Liver (tissue), 8 donors: ENCODE measurements at regions not wholly inside any gene's neighbourhood (a gene's known extent, or its start where the extent isn't known, plus 50 kb on each side); places are given as distances from the start of the nearest gene placed in this dataset.

Experiments
- DNase-seq: peaks from one replicate; pipeline ENCODE4 v3.0.0-alpha.2; 2017; ENCODE audit warnings: low spot score
- H3K27ac ChIP-seq, 2 donors: one replicate each; pipeline ENCODE4 v1.7.0; 2013; ENCODE audit warnings: inconsistent platforms in 2 of 2, low read length in 2 of 2, control low read depth in 1 of 2, low read depth in 1 of 2, mild to moderate bottlenecking in 1 of 2
- H3K27me3 ChIP-seq, 4 donors: one replicate each; pipeline versions ENCODE4 v1.6.1 to v1.7.0; 2013; ENCODE audit warnings: low read length in 3 of 4, inconsistent platforms in 1 of 4, mild to moderate bottlenecking in 1 of 4, moderate library complexity in 1 of 4; ENCODE audit not compliant: control insufficient read depth in 4 of 4, insufficient read depth in 4 of 4
- H3K36me3 ChIP-seq, 4 donors: one replicate each; pipeline versions ENCODE4 v1.6.1 to v1.7.0; 2013; ENCODE audit warnings: low read length in 3 of 4, mild to moderate bottlenecking in 3 of 4, low read depth in 1 of 4, moderate library complexity in 1 of 4; ENCODE audit not compliant: control insufficient read depth in 4 of 4, insufficient read depth in 3 of 4
- H3K4me1 ChIP-seq, 4 donors: one replicate each; pipeline versions ENCODE4 v1.6.1 to v1.7.0; 2013; ENCODE audit warnings: low read length in 3 of 4, mild to moderate bottlenecking in 3 of 4, moderate library complexity in 1 of 4; ENCODE audit not compliant: control insufficient read depth in 4 of 4, insufficient read depth in 4 of 4
- H3K4me3 ChIP-seq, 3 donors: one replicate each; pipeline versions ENCODE4 v1.6.1 to v1.7.0; 2013; ENCODE audit warnings: low read length in 3 of 3, control low read depth in 1 of 3, low read depth in 1 of 3, mild to moderate bottlenecking in 1 of 3
- H3K9ac ChIP-seq, 2 donors: one replicate each; pipeline ENCODE4 v1.7.0; 2013; ENCODE audit warnings: low read length in 2 of 2, mild to moderate bottlenecking in 2 of 2, moderate library complexity in 2 of 2, control low read depth in 1 of 2, low read depth in 1 of 2
- H3K9me3 ChIP-seq, 4 donors: one replicate each; pipeline versions ENCODE4 v1.6.1 to v1.7.0; 2013; ENCODE audit warnings: low read length in 3 of 4; ENCODE audit not compliant: control insufficient read depth in 4 of 4
- EGR1 ChIP-seq, 2 donors: IDR thresholded peaks; 2 replicates each; pipeline ENCODE4 v1.6.1; 2016 to 2018; ENCODE audit warnings: antibody characterized with exemption in 2 of 2, low read depth in 2 of 2
- FOXA1 ChIP-seq: IDR thresholded peaks from 2 replicates; pipeline ENCODE4 v1.6.1; 2016; ENCODE audit warnings: antibody characterized with exemption
- FOXA2 ChIP-seq: IDR thresholded peaks from 2 replicates; pipeline ENCODE4 v1.6.1; 2016; ENCODE audit warnings: antibody characterized with exemption
- HNF4A ChIP-seq, 2 donors: conservative IDR thresholded peaks; 2 replicates each; pipeline ENCODE4 v1.6.1; 2016; ENCODE audit warnings: antibody characterized with exemption in 2 of 2, mild to moderate bottlenecking in 2 of 2
- HNF4G ChIP-seq: IDR thresholded peaks from 2 replicates; pipeline ENCODE4 v1.6.1; 2016; ENCODE audit warnings: antibody characterized with exemption
- JUND ChIP-seq, 2 donors: IDR thresholded peaks; 2 replicates each; pipeline ENCODE4 v1.6.1; 2016; ENCODE audit warnings: antibody characterized with exemption in 2 of 2
- NR2F2 ChIP-seq: IDR thresholded peaks from 2 replicates; pipeline ENCODE4 v1.6.1; 2016; ENCODE audit warnings: antibody characterized with exemption
- RAD21 ChIP-seq, 2 donors: IDR thresholded peaks; 2 replicates each; pipeline ENCODE4 v1.6.1; 2016; ENCODE audit warnings: antibody characterized with exemption in 2 of 2, mild to moderate bottlenecking in 2 of 2
- RXRA ChIP-seq, 2 donors: IDR thresholded peaks; 2 replicates each; pipeline ENCODE4 v1.6.1; 2017 to 2018; ENCODE audit warnings: antibody characterized with exemption in 2 of 2, mild to moderate bottlenecking in 1 of 2
- SP1 ChIP-seq: IDR thresholded peaks from 2 replicates; pipeline ENCODE4 v1.6.1; 2018; ENCODE audit warnings: antibody characterized with exemption, mild to moderate bottlenecking
- YY1 ChIP-seq: IDR thresholded peaks from 2 replicates; pipeline ENCODE4 v1.6.1; 2016; ENCODE audit warnings: antibody characterized with exemption, mild to moderate bottlenecking
- WGBS: extraction: QIAGEN DNeasy Blood & Tissue Kit; methylation state at CpG from one replicate; pipeline ENCODE4 v1.1.7; 2013; 5-methylcytosine and 5-hydroxymethylcytosine counted together
- TF ChIP-seq, protein P1 (sequence below): fragments of 150-350 bp; IDR thresholded peaks from 2 replicates; pipeline ENCODE4 v1.5.1; 2017; ENCODE audit warnings: improper control_type of control experiment, low read depth, low read length; ENCODE audit not compliant: missing input control
- TF ChIP-seq, protein P2 (sequence below): IDR thresholded peaks from 2 replicates; pipeline ENCODE4 v1.6.1; 2016; ENCODE audit warnings: antibody characterized with exemption
- TF ChIP-seq, protein P3 (sequence below): IDR thresholded peaks from 2 replicates; pipeline ENCODE4 v1.6.1; 2016; ENCODE audit warnings: antibody characterized with exemption, mild to moderate bottlenecking
- TF ChIP-seq, protein P4 (sequence below): IDR thresholded peaks from 2 replicates; pipeline ENCODE4 v1.6.1; 2016; ENCODE audit warnings: antibody characterized with exemption
- TF ChIP-seq, protein P5 (sequence below): IDR thresholded peaks from 2 replicates; pipeline ENCODE4 v1.6.1; 2016; ENCODE audit warnings: antibody characterized with exemption
- donor health status: healthy.
- donor health status: healthy.
- donor health status: healthy.
- donor health status: healthy.
- donor health status: healthy.

DNA sequence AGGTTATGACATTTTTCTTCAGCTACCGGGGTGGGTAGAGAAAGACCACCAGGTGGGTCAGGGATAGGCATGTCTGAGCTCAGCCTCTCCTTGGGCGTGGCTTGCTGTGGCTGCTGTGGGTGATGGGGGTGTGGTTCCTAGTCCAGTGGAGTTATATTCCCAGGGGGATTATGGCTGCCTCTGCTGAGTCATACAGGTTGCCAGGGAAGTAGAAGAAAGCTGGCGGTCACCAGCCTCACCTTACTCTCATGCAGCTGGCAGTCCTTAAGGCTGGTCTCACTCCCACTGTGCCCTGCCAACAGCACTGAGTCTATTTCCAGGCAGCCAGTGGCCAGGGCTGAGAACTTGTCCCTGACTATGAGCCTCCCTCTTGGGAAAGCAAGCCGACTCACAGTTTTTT, 130.0 kb downstream of the SCP2D1 start:
- no peak overlapping the region for H3K27ac ChIP-seq
- no peaks in the 10 kb centered on the region for H3K27me3 ChIP-seq
- DNase-seq, result no peak
- no peak overlapping the region for H3K9ac ChIP-seq
- WGBS, result 89% methylated on average over 4 of the region's 4 CpGs
- H3K36me3 ChIP-seq, result no peaks in the 10 kb centered on the region
- no peaks in the 10 kb centered on the region for H3K9me3 ChIP-seq
- no peak overlapping the region for H3K4me3 ChIP-seq
- TF ChIP-seq YY1, result no peak
- no peak for TF ChIP-seq HNF4G
- no peak for TF ChIP-seq SP1
- TF ChIP-seq NR2F2, result no peak
- TF ChIP-seq, protein P1, sequence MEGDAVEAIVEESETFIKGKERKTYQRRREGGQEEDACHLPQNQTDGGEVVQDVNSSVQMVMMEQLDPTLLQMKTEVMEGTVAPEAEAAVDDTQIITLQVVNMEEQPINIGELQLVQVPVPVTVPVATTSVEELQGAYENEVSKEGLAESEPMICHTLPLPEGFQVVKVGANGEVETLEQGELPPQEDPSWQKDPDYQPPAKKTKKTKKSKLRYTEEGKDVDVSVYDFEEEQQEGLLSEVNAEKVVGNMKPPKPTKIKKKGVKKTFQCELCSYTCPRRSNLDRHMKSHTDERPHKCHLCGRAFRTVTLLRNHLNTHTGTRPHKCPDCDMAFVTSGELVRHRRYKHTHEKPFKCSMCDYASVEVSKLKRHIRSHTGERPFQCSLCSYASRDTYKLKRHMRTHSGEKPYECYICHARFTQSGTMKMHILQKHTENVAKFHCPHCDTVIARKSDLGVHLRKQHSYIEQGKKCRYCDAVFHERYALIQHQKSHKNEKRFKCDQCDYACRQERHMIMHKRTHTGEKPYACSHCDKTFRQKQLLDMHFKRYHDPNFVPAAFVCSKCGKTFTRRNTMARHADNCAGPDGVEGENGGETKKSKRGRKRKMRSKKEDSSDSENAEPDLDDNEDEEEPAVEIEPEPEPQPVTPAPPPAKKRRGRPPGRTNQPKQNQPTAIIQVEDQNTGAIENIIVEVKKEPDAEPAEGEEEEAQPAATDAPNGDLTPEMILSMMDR, result no peak
- TF ChIP-seq, protein P2, sequence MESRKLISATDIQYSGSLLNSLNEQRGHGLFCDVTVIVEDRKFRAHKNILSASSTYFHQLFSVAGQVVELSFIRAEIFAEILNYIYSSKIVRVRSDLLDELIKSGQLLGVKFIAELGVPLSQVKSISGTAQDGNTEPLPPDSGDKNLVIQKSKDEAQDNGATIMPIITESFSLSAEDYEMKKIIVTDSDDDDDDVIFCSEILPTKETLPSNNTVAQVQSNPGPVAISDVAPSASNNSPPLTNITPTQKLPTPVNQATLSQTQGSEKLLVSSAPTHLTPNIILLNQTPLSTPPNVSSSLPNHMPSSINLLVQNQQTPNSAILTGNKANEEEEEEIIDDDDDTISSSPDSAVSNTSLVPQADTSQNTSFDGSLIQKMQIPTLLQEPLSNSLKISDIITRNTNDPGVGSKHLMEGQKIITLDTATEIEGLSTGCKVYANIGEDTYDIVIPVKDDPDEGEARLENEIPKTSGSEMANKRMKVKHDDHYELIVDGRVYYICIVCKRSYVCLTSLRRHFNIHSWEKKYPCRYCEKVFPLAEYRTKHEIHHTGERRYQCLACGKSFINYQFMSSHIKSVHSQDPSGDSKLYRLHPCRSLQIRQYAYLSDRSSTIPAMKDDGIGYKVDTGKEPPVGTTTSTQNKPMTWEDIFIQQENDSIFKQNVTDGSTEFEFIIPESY, result no peak
- TF ChIP-seq FOXA1, result no peak
- no peak for TF ChIP-seq EGR1 (IDR thresholded peaks at IDR 0.05; ENCODE audit: low read depth in 2 of 2)
- TF ChIP-seq FOXA2, result no peak
- TF ChIP-seq, protein P3, sequence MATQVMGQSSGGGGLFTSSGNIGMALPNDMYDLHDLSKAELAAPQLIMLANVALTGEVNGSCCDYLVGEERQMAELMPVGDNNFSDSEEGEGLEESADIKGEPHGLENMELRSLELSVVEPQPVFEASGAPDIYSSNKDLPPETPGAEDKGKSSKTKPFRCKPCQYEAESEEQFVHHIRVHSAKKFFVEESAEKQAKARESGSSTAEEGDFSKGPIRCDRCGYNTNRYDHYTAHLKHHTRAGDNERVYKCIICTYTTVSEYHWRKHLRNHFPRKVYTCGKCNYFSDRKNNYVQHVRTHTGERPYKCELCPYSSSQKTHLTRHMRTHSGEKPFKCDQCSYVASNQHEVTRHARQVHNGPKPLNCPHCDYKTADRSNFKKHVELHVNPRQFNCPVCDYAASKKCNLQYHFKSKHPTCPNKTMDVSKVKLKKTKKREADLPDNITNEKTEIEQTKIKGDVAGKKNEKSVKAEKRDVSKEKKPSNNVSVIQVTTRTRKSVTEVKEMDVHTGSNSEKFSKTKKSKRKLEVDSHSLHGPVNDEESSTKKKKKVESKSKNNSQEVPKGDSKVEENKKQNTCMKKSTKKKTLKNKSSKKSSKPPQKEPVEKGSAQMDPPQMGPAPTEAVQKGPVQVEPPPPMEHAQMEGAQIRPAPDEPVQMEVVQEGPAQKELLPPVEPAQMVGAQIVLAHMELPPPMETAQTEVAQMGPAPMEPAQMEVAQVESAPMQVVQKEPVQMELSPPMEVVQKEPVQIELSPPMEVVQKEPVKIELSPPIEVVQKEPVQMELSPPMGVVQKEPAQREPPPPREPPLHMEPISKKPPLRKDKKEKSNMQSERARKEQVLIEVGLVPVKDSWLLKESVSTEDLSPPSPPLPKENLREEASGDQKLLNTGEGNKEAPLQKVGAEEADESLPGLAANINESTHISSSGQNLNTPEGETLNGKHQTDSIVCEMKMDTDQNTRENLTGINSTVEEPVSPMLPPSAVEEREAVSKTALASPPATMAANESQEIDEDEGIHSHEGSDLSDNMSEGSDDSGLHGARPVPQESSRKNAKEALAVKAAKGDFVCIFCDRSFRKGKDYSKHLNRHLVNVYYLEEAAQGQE, result no peak
- TF ChIP-seq RAD21 (IDR thresholded peaks at IDR 0.05), result no peak
- no peak for TF ChIP-seq HNF4A (conservative IDR thresholded peaks at IDR 0.05)
- TF ChIP-seq, protein P4, sequence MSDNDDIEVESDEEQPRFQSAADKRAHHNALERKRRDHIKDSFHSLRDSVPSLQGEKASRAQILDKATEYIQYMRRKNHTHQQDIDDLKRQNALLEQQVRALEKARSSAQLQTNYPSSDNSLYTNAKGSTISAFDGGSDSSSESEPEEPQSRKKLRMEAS, result no peak
- H3K4me1 ChIP-seq, result no peaks in the 10 kb centered on the region

DNA sequence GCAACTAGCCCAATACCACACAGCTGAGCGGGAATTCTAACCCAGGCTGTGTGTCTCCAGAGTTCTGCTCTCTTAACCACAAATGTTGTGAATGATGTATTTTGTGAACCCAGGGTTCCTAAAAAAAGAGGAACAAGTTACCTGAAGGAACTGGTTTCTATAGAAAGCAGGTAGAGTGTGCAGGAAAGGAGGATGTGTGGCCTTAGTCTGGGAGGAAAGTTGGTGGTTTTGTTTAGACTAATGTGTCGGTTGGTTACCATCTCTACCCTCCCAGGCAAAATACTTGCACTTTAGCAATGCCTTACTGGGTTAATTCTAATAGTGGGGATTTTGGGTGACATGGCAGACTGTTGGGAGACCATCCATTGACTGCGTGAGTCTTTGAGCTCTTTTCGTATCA, 143.3 kb downstream of the SCP2D1 start:
- no peak for DNase-seq
- Histone ChIP-seq H3K4me1 (no peaks in the 10 kb centered on the region), H3K9me3 (peaks cover 0 to 2% (median 0%) of the 10 kb centered on the region in 4 donors), H3K27ac (no peak overlapping the region), H3K27me3 (no peaks in the 10 kb centered on the region), H3K9ac (no peak overlapping the region), H3K4me3 (no peak overlapping the region), H3K36me3 (no peaks in the 10 kb centered on the region)
- TF ChIP-seq HNF4G, result no peak
- TF ChIP-seq, protein P5, sequence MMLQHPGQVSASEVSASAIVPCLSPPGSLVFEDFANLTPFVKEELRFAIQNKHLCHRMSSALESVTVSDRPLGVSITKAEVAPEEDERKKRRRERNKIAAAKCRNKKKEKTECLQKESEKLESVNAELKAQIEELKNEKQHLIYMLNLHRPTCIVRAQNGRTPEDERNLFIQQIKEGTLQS, result no peak
- TF ChIP-seq NR2F2, result no peak
- no peak for TF ChIP-seq HNF4A (conservative IDR thresholded peaks at IDR 0.05)
- TF ChIP-seq EGR1 (IDR thresholded peaks at IDR 0.05; ENCODE audit: low read depth in 2 of 2), result no peak
- no peak for TF ChIP-seq JUND (IDR thresholded peaks at IDR 0.05)
- no peak for TF ChIP-seq FOXA2
- no peak for TF ChIP-seq RAD21 (IDR thresholded peaks at IDR 0.05)
- TF ChIP-seq, protein P3, result no peak
- TF ChIP-seq, protein P4, result no peak
- no peak for TF ChIP-seq RXRA (IDR thresholded peaks at IDR 0.05)
- TF ChIP-seq, protein P1, result no peak
- TF ChIP-seq YY1, result no peak
- 92% methylated on average over 4 of the region's 4 CpGs for WGBS
